ENCODE measurements at regions not wholly inside any gene's neighbourhood (a gene's known extent, or its start where the extent isn't known, plus 50 kb on each side); places are given as distances from the start of the nearest gene placed in this dataset.

DNA sequence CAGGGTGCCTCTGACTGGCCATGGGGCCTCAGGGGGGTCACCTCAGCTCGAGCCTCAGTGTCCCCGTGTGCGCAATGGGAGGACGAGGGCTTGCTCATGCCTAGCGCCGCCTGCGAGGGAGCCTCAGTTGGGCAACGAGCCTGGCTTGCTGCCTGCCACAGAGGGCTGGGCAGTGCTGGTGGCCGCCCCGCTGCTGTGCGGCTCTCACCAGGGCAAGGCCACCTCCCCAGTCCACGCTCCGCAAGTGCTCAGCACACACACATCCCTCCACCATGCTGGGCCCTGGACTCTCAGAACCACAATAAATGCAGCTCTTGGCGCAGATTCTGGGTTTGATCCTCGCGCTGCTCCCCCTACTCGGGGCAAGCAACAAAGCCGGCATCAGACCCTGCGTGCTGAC lies 76.2 kb downstream of the ENGASE start:
- TF ChIP-seq, protein P1, sequence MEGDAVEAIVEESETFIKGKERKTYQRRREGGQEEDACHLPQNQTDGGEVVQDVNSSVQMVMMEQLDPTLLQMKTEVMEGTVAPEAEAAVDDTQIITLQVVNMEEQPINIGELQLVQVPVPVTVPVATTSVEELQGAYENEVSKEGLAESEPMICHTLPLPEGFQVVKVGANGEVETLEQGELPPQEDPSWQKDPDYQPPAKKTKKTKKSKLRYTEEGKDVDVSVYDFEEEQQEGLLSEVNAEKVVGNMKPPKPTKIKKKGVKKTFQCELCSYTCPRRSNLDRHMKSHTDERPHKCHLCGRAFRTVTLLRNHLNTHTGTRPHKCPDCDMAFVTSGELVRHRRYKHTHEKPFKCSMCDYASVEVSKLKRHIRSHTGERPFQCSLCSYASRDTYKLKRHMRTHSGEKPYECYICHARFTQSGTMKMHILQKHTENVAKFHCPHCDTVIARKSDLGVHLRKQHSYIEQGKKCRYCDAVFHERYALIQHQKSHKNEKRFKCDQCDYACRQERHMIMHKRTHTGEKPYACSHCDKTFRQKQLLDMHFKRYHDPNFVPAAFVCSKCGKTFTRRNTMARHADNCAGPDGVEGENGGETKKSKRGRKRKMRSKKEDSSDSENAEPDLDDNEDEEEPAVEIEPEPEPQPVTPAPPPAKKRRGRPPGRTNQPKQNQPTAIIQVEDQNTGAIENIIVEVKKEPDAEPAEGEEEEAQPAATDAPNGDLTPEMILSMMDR (conservative IDR thresholded peaks at IDR 0.05), result no peak
- TF ChIP-seq ZFX (IDR thresholded peaks at IDR 0.05), result no peak

All from C4-2B (cell line).